ENCODE measurements at regions not wholly inside any gene's neighbourhood (a gene's known extent, or its start where the extent isn't known, plus 50 kb on each side); places are given as distances from the start of the nearest gene placed in this dataset.

DNA sequence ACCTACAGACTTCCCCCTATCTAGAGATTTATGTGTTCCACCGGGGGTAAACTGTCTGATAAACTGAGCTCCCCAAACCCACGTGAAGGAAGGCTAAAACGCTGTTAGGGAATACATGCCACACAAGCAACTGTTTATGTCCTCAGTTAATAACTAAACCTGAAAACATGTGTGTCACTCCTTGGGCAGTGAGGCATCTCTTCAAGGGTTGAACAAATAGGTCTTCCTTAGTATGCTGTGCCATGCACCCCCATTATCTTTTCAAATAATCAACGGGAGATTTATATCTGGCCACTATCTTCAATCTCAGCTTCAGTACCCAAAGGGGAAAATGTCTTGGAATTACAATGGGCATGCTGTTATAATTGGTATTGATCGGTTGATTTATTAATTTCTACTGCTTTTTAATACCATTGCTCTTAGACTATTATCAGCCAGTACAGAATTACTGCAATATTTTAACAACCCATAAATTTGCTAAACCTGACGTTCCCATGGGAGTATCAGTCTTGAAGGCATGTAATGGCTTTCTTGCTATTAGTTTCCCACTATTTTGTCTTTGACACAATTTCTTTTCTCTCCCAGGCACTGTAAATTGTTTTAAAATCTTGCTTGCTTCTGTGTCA is 279.2 kb upstream of the P2RY1 start:
- Histone ChIP-seq H3K9me3 (ENCODE audit: control insufficient read depth, low read length) (no peaks in the 10 kb centered on the region), H3K4me1 (no peaks in the 10 kb centered on the region), H3K27ac (no peak overlapping the region), H3K4me2 (ENCODE audit: low read length) (no peak overlapping the region), H3K27me3 (ENCODE audit: control insufficient read depth, insufficient read depth, low read length) (no peaks in the 10 kb centered on the region), H2AFZ (no peak overlapping the region), H3K9ac (no peak overlapping the region), H3K4me3 (ENCODE audit: low read depth, low read length) (no peak overlapping the region), H3K79me2 (no peaks in the 10 kb centered on the region), H3K36me3 (ENCODE audit: control insufficient read depth, insufficient read depth, low read length) (no peaks in the 10 kb centered on the region)
- TF ChIP-seq, protein P1, sequence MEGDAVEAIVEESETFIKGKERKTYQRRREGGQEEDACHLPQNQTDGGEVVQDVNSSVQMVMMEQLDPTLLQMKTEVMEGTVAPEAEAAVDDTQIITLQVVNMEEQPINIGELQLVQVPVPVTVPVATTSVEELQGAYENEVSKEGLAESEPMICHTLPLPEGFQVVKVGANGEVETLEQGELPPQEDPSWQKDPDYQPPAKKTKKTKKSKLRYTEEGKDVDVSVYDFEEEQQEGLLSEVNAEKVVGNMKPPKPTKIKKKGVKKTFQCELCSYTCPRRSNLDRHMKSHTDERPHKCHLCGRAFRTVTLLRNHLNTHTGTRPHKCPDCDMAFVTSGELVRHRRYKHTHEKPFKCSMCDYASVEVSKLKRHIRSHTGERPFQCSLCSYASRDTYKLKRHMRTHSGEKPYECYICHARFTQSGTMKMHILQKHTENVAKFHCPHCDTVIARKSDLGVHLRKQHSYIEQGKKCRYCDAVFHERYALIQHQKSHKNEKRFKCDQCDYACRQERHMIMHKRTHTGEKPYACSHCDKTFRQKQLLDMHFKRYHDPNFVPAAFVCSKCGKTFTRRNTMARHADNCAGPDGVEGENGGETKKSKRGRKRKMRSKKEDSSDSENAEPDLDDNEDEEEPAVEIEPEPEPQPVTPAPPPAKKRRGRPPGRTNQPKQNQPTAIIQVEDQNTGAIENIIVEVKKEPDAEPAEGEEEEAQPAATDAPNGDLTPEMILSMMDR (IDR thresholded peaks at IDR 0.05): no peak

DNA sequence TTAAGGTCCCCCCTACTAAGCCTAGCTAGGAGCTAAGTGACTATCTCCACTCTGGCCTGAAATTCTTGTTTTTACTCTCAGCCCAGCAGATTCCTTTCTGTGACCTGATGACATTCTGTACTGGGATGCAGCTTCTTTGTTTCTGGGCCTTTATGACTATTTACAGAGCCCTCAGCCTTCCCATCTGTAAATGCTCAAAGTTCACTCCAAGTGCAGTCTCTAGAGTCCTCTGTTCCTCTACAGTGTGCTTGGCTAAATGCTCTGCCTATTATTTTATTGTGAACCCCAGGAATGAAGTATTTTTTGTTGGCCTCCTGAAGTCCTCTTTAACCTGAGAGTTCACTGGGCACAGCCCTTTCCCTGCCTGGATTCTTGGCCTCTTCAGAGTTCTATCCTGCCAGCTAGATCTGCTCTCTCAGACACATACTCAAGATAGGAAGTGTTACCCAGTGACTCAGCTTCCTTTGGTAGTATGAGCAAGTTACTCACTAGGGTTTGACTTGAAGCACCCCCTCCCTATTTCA is 278.1 kb upstream of the P2RY1 start:
- Histone ChIP-seq H3K79me2 (no peaks in the 10 kb centered on the region), H3K4me2 (ENCODE audit: low read length) (no peak overlapping the region), H3K27ac (peak overlapping the region; percentile 58), H3K27me3 (ENCODE audit: control insufficient read depth, insufficient read depth, low read length) (no peaks in the 10 kb centered on the region), H3K9me3 (ENCODE audit: control insufficient read depth, low read length) (no peaks in the 10 kb centered on the region), H3K36me3 (ENCODE audit: control insufficient read depth, insufficient read depth, low read length) (no peaks in the 10 kb centered on the region), H2AFZ (no peak overlapping the region), H3K4me1 (no peaks in the 10 kb centered on the region), H3K4me3 (ENCODE audit: low read depth, low read length) (no peak overlapping the region), H3K9ac (no peak overlapping the region)
- TF ChIP-seq, protein P1 (IDR thresholded peaks at IDR 0.05): no peak

DNA sequence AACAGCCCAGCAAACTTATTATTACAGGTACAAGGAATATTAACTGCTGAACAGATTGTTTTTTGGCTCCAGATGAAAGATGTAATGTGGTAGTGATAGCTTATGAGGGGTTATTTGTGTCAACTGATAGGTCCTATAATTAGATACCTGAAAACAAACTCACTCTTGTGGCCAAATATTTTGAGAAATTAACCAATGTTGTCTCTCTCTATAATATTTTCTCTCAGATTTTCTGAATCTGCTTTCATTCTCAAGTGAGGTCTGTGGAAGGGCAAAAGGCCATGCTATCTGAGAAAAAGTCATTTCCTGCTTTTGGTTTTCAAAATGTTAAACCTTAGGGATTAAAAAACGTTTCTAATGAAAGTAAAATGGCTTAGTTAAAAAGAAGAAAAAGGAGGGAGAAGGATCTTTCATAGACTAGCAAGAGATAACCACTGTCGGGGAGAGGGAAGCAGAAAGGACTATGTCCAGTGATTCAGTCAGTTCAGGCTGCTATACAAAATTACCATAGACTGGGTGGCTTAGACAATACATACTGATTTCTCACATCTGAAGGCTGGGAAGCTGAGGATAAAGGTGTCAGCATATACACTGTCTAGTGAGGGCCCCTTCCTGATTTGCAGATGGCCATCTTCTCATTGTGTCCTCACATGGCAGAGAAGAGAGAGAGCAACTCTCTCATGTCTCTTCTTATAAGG is 277.5 kb upstream of the P2RY1 start:
- no peak overlapping the region for H3K9ac ChIP-seq
- peak overlapping the region; percentile 58 for H3K27ac ChIP-seq
- no peak overlapping the region for H2AFZ ChIP-seq
- H3K4me1 ChIP-seq: no peaks in the 10 kb centered on the region
- H3K4me3 ChIP-seq (ENCODE audit: low read depth, low read length): no peak overlapping the region
- H3K9me3 ChIP-seq (ENCODE audit: control insufficient read depth, low read length): no peaks in the 10 kb centered on the region
- H3K4me2 ChIP-seq (ENCODE audit: low read length): no peak overlapping the region
- H3K79me2 ChIP-seq: no peaks in the 10 kb centered on the region
- H3K36me3 ChIP-seq (ENCODE audit: control insufficient read depth, insufficient read depth, low read length): no peaks in the 10 kb centered on the region
- H3K27me3 ChIP-seq (ENCODE audit: control insufficient read depth, insufficient read depth, low read length): no peaks in the 10 kb centered on the region
- TF ChIP-seq, protein P1 (IDR thresholded peaks at IDR 0.05): no peak

DNA sequence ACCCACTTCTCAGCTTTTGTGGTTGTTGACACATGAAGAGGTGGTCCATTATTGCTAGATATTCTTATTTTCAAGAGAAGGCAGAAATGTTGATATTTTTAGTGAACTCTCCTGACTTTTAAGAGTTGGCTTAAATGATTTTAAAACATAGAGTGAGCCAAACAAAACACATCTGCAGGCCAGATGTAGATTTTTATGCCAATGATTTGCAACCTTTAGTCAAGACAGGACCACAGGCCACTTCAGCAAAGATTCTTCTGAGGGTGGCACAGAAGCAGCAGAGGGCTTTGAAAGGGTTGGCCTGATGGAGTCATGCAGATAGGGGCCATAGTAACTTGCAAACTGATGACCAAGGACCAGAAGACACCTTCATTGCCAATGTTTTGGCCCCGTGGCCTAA is 276.5 kb upstream of the P2RY1 start:
- Histone ChIP-seq H2AFZ (no peak overlapping the region), H3K4me3 (ENCODE audit: low read depth, low read length) (no peak overlapping the region), H3K4me1 (no peaks in the 10 kb centered on the region), H3K27me3 (ENCODE audit: control insufficient read depth, insufficient read depth, low read length) (no peaks in the 10 kb centered on the region), H3K9ac (no peak overlapping the region), H3K4me2 (ENCODE audit: low read length) (no peak overlapping the region), H3K27ac (no peak overlapping the region), H3K79me2 (no peaks in the 10 kb centered on the region), H3K36me3 (ENCODE audit: control insufficient read depth, insufficient read depth, low read length) (no peaks in the 10 kb centered on the region), H3K9me3 (ENCODE audit: control insufficient read depth, low read length) (no peaks in the 10 kb centered on the region)
- TF ChIP-seq, protein P1 (IDR thresholded peaks at IDR 0.05): no peak

All from parathyroid adenoma (tissue), 2 donors.